ENCODE measurements at regions not wholly inside any gene's neighbourhood (a gene's known extent, or its start where the extent isn't known, plus 50 kb on each side); places are given as distances from the start of the nearest gene placed in this dataset.

- TF ChIP-seq MYC (IDR thresholded peaks at IDR 0.05; ENCODE audit: low read depth, low read length) (no peak), POLR2AphosphoS5 (IDR thresholded peaks at IDR 0.05; ENCODE audit: insufficient read depth, low read depth, low read length) (no peak), CTCF (IDR thresholded peaks at IDR 0.05; ENCODE audit: extremely low read depth in 1 of 2, insufficient read depth in 1 of 2, low read depth in 1 of 2, low read length in 2 of 2) (no peak), GATA2 (IDR thresholded peaks at IDR 0.05; ENCODE audit: insufficient read depth, insufficient read length, low read depth, low read length) (no peak), EZH2 (IDR thresholded peaks at IDR 0.05; ENCODE audit: borderline replicate concordance, low read depth, low read length, severe bottlenecking) (no peak), POLR2A (IDR thresholded peaks at IDR 0.05; ENCODE audit: low read depth, low read length) (no peak), FOS (IDR thresholded peaks at IDR 0.05; ENCODE audit: borderline replicate concordance, insufficient read depth, low read length) (no peak), JUN (IDR thresholded peaks at IDR 0.05; ENCODE audit: borderline replicate concordance, insufficient read depth, insufficient read length, low read depth) (no peak)
- TF ChIP-seq, protein P1, sequence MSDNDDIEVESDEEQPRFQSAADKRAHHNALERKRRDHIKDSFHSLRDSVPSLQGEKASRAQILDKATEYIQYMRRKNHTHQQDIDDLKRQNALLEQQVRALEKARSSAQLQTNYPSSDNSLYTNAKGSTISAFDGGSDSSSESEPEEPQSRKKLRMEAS (IDR thresholded peaks at IDR 0.05; ENCODE audit: insufficient read depth, insufficient read length), result no peak
- no peak overlapping the region for H3K27ac ChIP-seq (ENCODE audit: insufficient read depth, low read depth, low read length)
- no peaks in the 10 kb centered on the region for H3K79me2 ChIP-seq (ENCODE audit: control insufficient read depth, insufficient read depth, low read length)
- dilution Hi-C loops (cut with MboI; ENCODE audit: extremely low pct_ligation_motif_present, low sequenced_read_pairs), result no loop called here
- no peaks in the 10 kb centered on the region for H3K27me3 ChIP-seq (ENCODE audit: control insufficient read depth in 2 of 2, insufficient read depth in 2 of 2, low read length in 2 of 2)
- H3K36me3 ChIP-seq (ENCODE audit: control insufficient read depth in 2 of 2, extremely low read depth in 1 of 2, insufficient read depth in 2 of 2, low read length in 2 of 2), result no peaks in the 10 kb centered on the region
- no TSS peak for BruUV-seq (replicated peaks)
- no peaks in the 10 kb centered on the region for H4K20me1 ChIP-seq (replicated peaks; ENCODE audit: control insufficient read depth, extremely low read depth, insufficient read depth, low read length)
- ChIA-PET POLR2A (no interaction called here), CTCF (no interaction called here)
- no peak overlapping the region for H3K4me2 ChIP-seq (ENCODE audit: insufficient read depth, low read length)
- no peak overlapping the region for H3K9ac ChIP-seq (replicated peaks; ENCODE audit: extremely low read depth, insufficient read depth, low read length)
- intact Hi-C loops (cut with micrococcal nuclease), result no loop called here
- no peaks in the 10 kb centered on the region for H3K4me1 ChIP-seq (ENCODE audit: control insufficient read depth, extremely low read depth, insufficient read depth, low read length)
- no peak overlapping the region for H3K4me3 ChIP-seq (replicated peaks in 1 of 3; ENCODE audit: insufficient read depth in 1 of 3, low read depth in 1 of 3, low read length in 3 of 3)
- no peak for DNase-seq (ENCODE audit: low read depth, low spot score)
- no peak overlapping the region for H2AFZ ChIP-seq (ENCODE audit: low read depth, low read length)
- no peaks in the 10 kb centered on the region for H3K9me1 ChIP-seq (replicated peaks; ENCODE audit: control insufficient read depth, extremely low read depth, insufficient read depth, low read length)
- H3K9me3 ChIP-seq (replicated peaks; ENCODE audit: control insufficient read depth, insufficient read depth, low read length), result no peaks in the 10 kb centered on the region
- FAIRE-seq, result no peak
Measured at GRCh38 chr3:87148020-87148419, 79.1 kb upstream of the CHMP2B start.
